Nephron progenitor cell (in vitro differentiated cells): ENCODE measurements at regions not wholly inside any gene's neighbourhood (a gene's known extent, or its start where the extent isn't known, plus 50 kb on each side); places are given as distances from the start of the nearest gene placed in this dataset.
"Not testable (repeated sequence)": the region's sequence is repeated elsewhere in the genome, so short reads cannot be mapped to it uniquely, and the experiment has no call there.

ENCODE experiments used
- DNase-seq: peaks from one replicate; pipeline ENCODE4 v3.0.0; 2021
- H3K27ac Mint-ChIP-seq: 2 replicates; pipeline ENCODE4 v1.8.0; 2021; ENCODE audit warnings: mild to moderate bottlenecking, moderate library complexity, mixed read lengths
- H3K27me3 Mint-ChIP-seq: 2 replicates; pipeline ENCODE4 v1.8.0; 2021; ENCODE audit warnings: mild to moderate bottlenecking, low read depth, mixed read lengths; ENCODE audit not compliant: poor library complexity
- H3K36me3 Mint-ChIP-seq: 2 replicates; pipeline ENCODE4 v1.8.0; 2021; ENCODE audit warnings: low read depth, mixed read lengths
- H3K4me1 Mint-ChIP-seq: 2 replicates; pipeline ENCODE4 v1.8.0; 2021; ENCODE audit warnings: mixed read lengths
- H3K4me3 Mint-ChIP-seq: 2 replicates; pipeline ENCODE4 v1.8.0; 2021; ENCODE audit warnings: mild to moderate bottlenecking, moderate library complexity, mixed read lengths
- H3K9me3 Mint-ChIP-seq: 2 replicates; pipeline ENCODE4 v1.8.0; 2021; ENCODE audit warnings: mild to moderate bottlenecking, moderate library complexity, mixed read lengths
- TF ChIP-seq, protein P1 (sequence below): fragments of 200-600 bp; sonication (generic); IDR thresholded peaks from 2 replicates; pipeline ENCODE4 v1.5.0; 2021; ENCODE audit warnings: antibody characterized with exemption

GRCh38 chr14:47919997-47920396, 244.6 kb upstream of the MDGA2 start:
- Mint-ChIP-seq H3K4me1 (peaks cover 5% of the 10 kb centered on the region), H3K27ac (no peak overlapping the region), H3K36me3 (no peaks in the 10 kb centered on the region), H3K4me3 (no peak overlapping the region), H3K9me3 (peaks cover 8% of the 10 kb centered on the region), H3K27me3 (no peaks in the 10 kb centered on the region)
- DNase-seq = peak; percentile 7
- TF ChIP-seq, protein P1, sequence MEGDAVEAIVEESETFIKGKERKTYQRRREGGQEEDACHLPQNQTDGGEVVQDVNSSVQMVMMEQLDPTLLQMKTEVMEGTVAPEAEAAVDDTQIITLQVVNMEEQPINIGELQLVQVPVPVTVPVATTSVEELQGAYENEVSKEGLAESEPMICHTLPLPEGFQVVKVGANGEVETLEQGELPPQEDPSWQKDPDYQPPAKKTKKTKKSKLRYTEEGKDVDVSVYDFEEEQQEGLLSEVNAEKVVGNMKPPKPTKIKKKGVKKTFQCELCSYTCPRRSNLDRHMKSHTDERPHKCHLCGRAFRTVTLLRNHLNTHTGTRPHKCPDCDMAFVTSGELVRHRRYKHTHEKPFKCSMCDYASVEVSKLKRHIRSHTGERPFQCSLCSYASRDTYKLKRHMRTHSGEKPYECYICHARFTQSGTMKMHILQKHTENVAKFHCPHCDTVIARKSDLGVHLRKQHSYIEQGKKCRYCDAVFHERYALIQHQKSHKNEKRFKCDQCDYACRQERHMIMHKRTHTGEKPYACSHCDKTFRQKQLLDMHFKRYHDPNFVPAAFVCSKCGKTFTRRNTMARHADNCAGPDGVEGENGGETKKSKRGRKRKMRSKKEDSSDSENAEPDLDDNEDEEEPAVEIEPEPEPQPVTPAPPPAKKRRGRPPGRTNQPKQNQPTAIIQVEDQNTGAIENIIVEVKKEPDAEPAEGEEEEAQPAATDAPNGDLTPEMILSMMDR = no peak

- TF ChIP-seq, protein P1 = no peak
- peaks cover 5% of the 10 kb centered on the region for H3K4me1 Mint-ChIP-seq
- H3K9me3 Mint-ChIP-seq = peaks cover 8% of the 10 kb centered on the region
- DNase-seq = no peak
- no peak overlapping the region for H3K27ac Mint-ChIP-seq
- H3K4me3 Mint-ChIP-seq = no peak overlapping the region
- H3K36me3 Mint-ChIP-seq = no peaks in the 10 kb centered on the region
- H3K27me3 Mint-ChIP-seq = no peaks in the 10 kb centered on the region
Measured at GRCh38 chr14:47919334-47919846, 244.0 kb upstream of the MDGA2 start.

GRCh38 chr14:47917344-47917954, 242.0 kb upstream of the MDGA2 start:
- H3K27ac Mint-ChIP-seq = no peak overlapping the region
- TF ChIP-seq, protein P1 = peak; percentile 76

GRCh38 chr14:47901141-47901540, 225.7 kb upstream of the MDGA2 start:
- not testable (repeated sequence) for H3K27me3 Mint-ChIP-seq, H3K4me1 Mint-ChIP-seq, H3K27ac Mint-ChIP-seq, H3K36me3 Mint-ChIP-seq, H3K9me3 Mint-ChIP-seq, DNase-seq
- H3K4me3 Mint-ChIP-seq = peak overlapping the region; percentile 75

More at GRCh38 chr14:47917344-47917954, 242.0 kb upstream of the MDGA2 start:
- Mint-ChIP-seq H3K4me1 (peaks cover 5% of the 10 kb centered on the region), H3K9me3 (no peaks in the 10 kb centered on the region), H3K27me3 (peaks cover 3% of the 10 kb centered on the region), H3K36me3 (no peaks in the 10 kb centered on the region), H3K4me3 (no peak overlapping the region)
- peak; percentile 56 for DNase-seq

GRCh38 chr14:47899685-47900084, 224.3 kb upstream of the MDGA2 start:
- Mint-ChIP-seq H3K4me1 (no peaks in the 10 kb centered on the region), H3K27me3 (no peaks in the 10 kb centered on the region), H3K9me3 (no peaks in the 10 kb centered on the region), H3K4me3 (no peak overlapping the region), H3K27ac (no peak overlapping the region), H3K36me3 (no peaks in the 10 kb centered on the region)
- TF ChIP-seq, protein P1 = no peak
- DNase-seq = no peak

DNA sequence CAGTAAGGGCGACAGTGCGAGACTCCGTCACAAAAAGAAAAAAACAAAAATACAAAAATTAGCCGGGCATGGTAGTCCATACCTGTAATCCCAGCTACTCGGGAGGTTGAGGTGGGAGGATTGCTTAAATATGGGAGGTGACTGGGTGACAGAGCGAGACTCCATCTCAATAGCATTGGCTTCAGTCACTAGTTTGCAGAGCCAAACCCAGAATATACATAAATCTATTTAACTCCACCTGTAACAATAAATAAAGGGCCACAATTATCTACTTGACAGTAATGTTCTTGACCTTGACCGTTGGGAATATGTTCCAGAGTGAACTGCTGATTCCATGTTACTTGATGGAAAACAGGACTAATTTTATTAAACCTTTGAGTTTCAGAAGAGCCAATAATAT, 198.9 kb upstream of the MDGA2 start:
- no peak overlapping the region for H3K4me3 Mint-ChIP-seq
- DNase-seq = no peak
- TF ChIP-seq, protein P1 = no peak
- H3K27me3 Mint-ChIP-seq = no peaks in the 10 kb centered on the region
- no peaks in the 10 kb centered on the region for H3K9me3 Mint-ChIP-seq
- no peaks in the 10 kb centered on the region for H3K4me1 Mint-ChIP-seq
- no peaks in the 10 kb centered on the region for H3K36me3 Mint-ChIP-seq
- H3K27ac Mint-ChIP-seq = no peak overlapping the region
